LNCAP (cell line): ENCODE measurements at regions not wholly inside any gene's neighbourhood (a gene's known extent, or its start where the extent isn't known, plus 50 kb on each side); places are given as distances from the start of the nearest gene placed in this dataset.

Experiments
- CTCF ChIP-seq: fragments of 450-650 bp; IDR thresholded peaks from 2 replicates; pipeline ENCODE4 v1.5.1; 2017; ENCODE audit warnings: mild to moderate bottlenecking

- no peak for TF ChIP-seq CTCF
Observed at GRCh38 chr4:181593703-181594102, 649.5 kb upstream of the TENM3 start.

DNA sequence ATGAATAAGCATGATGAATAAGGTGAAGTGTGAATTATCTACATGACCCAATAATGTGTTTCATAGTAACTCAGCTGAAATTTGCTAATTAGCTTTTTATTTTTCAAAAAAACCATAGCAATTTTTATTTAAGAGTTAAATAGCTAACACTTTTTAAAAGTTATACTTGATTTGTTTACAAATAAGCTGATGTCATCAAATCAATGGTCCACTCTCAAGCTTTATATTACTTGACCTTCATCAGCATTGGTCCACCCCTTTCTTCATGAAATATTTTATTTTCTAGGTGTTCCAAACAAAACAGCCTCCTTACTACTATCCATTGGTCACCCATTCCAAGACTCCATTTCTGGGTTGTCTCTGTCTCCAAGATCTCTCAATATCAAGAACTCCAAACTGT lies 649.0 kb upstream of the TENM3 start:
- no peak for TF ChIP-seq CTCF

- TF ChIP-seq CTCF, result no peak
Observed at GRCh38 chr4:181595716-181596115, 647.5 kb upstream of the TENM3 start.

GRCh38 chr4:181597766-181598165 lies 645.4 kb upstream of the TENM3 start:
- no peak for TF ChIP-seq CTCF

DNA sequence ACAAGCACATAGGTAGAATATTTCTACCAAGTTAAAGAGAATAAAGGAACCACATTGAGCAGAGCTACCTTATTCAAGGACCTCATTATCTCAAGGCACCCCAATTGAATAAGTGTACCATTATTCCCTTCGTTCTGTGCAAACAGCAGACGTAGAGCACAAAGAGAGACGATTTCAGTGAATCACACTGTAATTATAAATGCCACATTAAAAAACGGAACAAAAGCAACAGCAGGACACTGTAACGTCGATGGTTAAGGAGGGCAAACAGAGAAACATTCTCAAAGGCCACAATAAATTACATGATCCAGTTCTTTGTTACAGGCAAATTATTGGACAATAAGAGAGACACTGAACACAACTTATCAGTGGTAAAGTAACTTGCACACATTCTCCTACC lies 644.1 kb upstream of the TENM3 start:
- TF ChIP-seq CTCF, result no peak

DNA sequence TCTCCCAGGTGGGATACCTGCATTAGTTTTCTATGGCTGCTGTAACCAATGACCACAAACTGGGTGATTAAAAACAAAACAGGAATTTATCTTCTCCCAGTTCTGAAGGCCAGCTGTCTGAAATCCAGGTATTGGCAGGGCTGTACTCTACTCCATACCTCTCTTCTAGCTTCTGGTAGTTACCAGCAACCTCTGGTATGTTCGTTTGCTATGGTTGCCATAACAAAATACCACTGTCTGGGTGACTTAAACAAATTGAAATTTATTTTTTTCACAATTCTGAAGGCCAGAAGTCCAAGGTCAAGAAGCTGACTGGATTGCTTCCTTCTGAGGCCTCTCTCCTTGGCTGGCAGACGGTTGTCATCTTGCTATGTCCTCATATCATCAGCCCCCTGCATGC lies 642.1 kb upstream of the TENM3 start:
- TF ChIP-seq CTCF, result no peak

DNA sequence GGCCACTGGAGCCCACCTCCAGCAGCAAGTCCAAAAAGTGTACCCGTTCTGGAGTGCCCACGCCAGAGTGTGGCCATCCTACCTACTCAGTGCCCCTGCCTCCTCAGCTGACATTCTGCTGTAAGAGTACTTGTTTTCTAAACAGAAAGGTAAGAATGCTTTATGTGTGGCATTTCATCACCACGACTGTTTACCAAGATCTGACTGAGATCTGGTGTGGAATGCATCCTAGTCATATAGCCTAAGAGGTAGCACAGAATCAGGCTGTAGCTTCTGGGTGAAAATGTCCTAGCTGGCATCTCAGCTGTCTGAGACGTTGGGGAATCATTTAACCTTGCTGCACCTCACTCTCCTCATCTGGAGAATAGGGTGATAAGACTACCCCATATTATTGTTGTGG lies 638.7 kb upstream of the TENM3 start:
- TF ChIP-seq CTCF, result no peak

- no peak for TF ChIP-seq CTCF
Observed at GRCh38 chr4:181606300-181606699, 636.9 kb upstream of the TENM3 start.
